ENCODE measurements at regions not wholly inside any gene's neighbourhood (a gene's known extent, or its start where the extent isn't known, plus 50 kb on each side); places are given as distances from the start of the nearest gene placed in this dataset.
"Not testable (repeated sequence)": the region's sequence is repeated elsewhere in the genome, so short reads cannot be mapped to it uniquely, and the experiment has no call there.

DNA sequence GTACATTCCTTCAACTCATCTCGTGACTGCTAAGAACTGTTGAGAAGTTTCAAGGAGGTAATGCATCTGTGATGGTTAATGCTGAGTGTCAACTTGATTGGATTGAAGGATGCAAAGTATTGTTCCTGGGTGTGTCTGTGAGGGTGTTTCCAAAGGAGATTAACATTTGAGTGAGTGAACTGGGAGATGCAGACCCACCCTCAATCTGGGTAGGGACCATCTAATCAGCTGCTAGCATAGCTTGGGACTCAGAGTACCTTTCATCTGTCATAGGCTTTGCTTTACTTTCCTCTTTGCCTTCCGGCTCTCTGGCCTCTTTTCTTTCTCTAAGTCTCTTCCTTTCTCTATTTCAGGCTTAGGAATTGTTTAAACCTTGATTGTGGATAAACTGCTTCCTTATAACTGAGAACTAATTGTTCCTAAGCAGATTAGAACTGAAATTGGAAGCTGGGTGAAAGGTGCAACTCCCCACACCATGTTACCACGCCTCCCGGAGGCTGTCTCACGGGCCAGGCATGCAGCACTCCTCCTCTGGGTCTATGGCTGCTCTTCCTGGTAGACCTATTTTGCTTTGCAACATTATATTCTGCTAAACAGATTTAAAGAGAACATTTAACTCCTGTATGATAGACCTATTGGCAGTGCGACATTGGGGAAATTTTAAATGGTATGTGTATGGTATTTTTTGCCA lies 298.2 kb downstream of the CCSER2 start:
- TF ChIP-seq, protein P1, sequence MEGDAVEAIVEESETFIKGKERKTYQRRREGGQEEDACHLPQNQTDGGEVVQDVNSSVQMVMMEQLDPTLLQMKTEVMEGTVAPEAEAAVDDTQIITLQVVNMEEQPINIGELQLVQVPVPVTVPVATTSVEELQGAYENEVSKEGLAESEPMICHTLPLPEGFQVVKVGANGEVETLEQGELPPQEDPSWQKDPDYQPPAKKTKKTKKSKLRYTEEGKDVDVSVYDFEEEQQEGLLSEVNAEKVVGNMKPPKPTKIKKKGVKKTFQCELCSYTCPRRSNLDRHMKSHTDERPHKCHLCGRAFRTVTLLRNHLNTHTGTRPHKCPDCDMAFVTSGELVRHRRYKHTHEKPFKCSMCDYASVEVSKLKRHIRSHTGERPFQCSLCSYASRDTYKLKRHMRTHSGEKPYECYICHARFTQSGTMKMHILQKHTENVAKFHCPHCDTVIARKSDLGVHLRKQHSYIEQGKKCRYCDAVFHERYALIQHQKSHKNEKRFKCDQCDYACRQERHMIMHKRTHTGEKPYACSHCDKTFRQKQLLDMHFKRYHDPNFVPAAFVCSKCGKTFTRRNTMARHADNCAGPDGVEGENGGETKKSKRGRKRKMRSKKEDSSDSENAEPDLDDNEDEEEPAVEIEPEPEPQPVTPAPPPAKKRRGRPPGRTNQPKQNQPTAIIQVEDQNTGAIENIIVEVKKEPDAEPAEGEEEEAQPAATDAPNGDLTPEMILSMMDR (IDR thresholded peaks at IDR 0.05): no peak
- TF ChIP-seq ZFX (IDR thresholded peaks at IDR 0.05; ENCODE audit: borderline replicate concordance): no peak
- no peak overlapping the region for H3K27ac ChIP-seq

GRCh38 chr10:84632866-84633265 lies 304.5 kb downstream of the CCSER2 start:
- H3K27ac ChIP-seq: no peak overlapping the region
- no peak for TF ChIP-seq ZFX (IDR thresholded peaks at IDR 0.05; ENCODE audit: borderline replicate concordance)
- TF ChIP-seq, protein P1 (IDR thresholded peaks at IDR 0.05): no peak

- H3K27ac ChIP-seq: no peak overlapping the region
- no peak for TF ChIP-seq ZFX (IDR thresholded peaks at IDR 0.05; ENCODE audit: borderline replicate concordance)
- TF ChIP-seq, protein P1 (IDR thresholded peaks at IDR 0.05): no peak
Observed at GRCh38 chr10:84634636-84635035, 306.2 kb downstream of the CCSER2 start.

DNA sequence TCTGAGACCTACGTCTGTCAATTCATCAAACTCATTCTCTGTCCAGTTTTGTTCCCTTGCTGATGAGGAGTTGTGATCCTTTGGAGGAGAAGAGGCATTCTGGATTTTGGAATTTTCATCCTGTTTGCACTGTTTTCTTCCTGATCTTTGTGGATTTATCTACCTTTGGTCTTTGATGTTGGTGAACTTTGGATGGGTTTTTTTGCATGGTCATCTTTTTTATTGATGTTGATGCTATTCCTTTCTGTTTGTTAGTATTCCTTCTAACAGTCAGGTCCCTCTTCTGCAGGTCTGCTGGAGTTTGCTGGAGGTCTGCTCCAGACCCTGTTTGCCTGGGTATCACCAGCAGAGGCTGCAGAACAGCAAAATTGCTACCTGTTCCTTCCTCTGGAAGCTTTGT lies 322.2 kb downstream of the CCSER2 start:
- H3K27ac ChIP-seq: not testable (repeated sequence)

- TF ChIP-seq, protein P1 (IDR thresholded peaks at IDR 0.05): no peak
- TF ChIP-seq ZFX (IDR thresholded peaks at IDR 0.05; ENCODE audit: borderline replicate concordance): no peak
- H3K27ac ChIP-seq: no peak overlapping the region
Observed at GRCh38 chr10:84654671-84655070, 326.3 kb downstream of the CCSER2 start.

DNA sequence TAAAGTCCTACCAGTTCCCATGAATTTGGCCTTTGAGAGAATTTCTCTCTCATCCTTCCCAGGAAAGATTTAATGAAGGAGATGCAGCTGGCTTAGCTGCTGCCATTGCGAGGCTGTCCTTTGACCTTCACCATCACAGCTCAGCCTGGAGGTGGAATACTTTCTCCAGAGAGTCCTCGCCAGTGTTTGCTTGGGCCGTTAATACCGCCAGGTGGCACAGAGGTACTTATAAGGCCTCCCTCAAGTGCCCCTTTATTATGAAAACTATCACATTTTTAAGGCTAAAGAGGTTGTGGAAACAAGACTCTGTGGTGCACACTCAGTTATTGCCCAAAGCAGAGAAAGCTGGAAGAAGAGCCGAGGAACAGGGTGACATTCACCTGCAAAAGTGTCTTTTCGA lies 330.6 kb downstream of the CCSER2 start:
- no peak for TF ChIP-seq ZFX (IDR thresholded peaks at IDR 0.05; ENCODE audit: borderline replicate concordance)
- TF ChIP-seq, protein P1 (IDR thresholded peaks at IDR 0.05): no peak
- H3K27ac ChIP-seq: no peak overlapping the region

DNA sequence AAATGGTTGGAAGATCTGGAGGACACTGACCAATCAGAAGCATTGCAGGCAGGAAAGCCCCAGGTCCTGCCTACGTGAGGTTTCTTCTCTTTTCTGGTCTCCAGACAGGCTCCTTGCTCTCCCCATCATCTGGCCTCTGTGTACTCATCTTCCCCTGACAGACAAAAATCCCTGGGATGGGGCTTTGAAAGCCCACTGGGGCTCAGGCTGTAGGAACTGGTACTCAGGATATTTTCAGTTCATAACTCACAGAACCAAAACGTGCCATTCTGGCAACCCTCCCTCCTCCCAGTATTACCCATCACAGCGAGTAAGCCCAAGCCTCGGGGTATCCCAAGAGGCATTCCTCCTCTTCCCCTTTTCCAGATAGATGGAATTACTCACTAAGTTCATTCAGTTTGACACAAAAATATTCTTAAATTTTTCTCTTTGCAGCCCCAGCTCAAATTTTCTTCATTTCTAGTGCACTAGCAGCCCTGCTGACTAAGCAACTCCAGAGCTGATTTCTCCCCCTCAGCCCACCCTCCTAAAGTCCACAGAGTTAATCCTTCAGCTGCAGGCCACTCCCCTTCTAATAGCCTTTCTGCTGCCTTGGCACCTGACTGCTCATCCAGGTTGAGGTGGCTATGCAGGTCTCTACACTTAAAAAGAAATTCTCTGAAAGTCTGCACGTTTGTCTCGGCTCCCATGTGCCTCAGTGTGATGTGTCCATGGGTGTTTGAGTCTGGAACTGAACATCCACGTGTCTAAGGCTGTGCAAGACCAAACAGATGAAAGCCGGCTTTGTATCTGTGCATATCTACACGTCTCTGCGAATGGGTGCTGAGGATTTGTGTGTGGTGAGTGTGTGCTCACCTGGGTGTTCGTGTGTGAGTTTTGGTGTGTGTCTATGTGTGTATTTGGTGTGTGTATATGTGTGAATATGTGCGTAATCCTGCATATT lies 331.4 kb downstream of the CCSER2 start:
- no peak overlapping the region for H3K27ac ChIP-seq

More for the DNA sequence above, 331.4 kb downstream of the CCSER2 start:
- TF ChIP-seq ZFX (IDR thresholded peaks at IDR 0.05; ENCODE audit: borderline replicate concordance): no peak
- TF ChIP-seq, protein P1 (IDR thresholded peaks at IDR 0.05): no peak

Data from 22Rv1 (cell line).